Stomach (tissue), 8 donors: ENCODE measurements at regions not wholly inside any gene's neighbourhood (a gene's known extent, or its start where the extent isn't known, plus 50 kb on each side); places are given as distances from the start of the nearest gene placed in this dataset.

Experiments
- DNase-seq, 2 donors: peaks; one replicate each; pipeline versions ENCODE4 v3.0.0 to v3.0.0-alpha.2; 2013 to 2019
- H3K27ac ChIP-seq, 5 donors: fragments of 200-600 bp in 4 of 5; sonication (generic) in 4 of 5; one replicate each; pipeline ENCODE4 v1.5.1; 2013 to 2019; ENCODE audit warnings: mild to moderate bottlenecking in 1 of 5, moderate library complexity in 1 of 5
- H3K27me3 ChIP-seq, 3 donors: fragments of 200-600 bp; sonication (generic); one replicate each; pipeline ENCODE4 v1.5.1; 2017 to 2019; ENCODE audit warnings: mixed run types in 1 of 3
- H3K36me3 ChIP-seq, 4 donors: fragments of 200-600 bp; sonication (generic); 1 replicate in 3 of 4; 2 replicates in 1 of 4; pipeline ENCODE4 v1.5.1; 2016 to 2019
- H3K4me1 ChIP-seq, 4 donors: fragments of 200-600 bp; sonication (generic); one replicate each; pipeline ENCODE4 v1.5.1; 2016 to 2019
- H3K4me3 ChIP-seq, 4 donors: fragments of 200-600 bp; sonication (generic) in 3 of 4; one replicate each; pipeline ENCODE4 v1.5.1; 2016 to 2019; ENCODE audit warnings: mild to moderate bottlenecking in 1 of 4
- H3K9me3 ChIP-seq, 4 donors: fragments of 200-600 bp; sonication (generic); one replicate each; pipeline ENCODE4 v1.5.1; 2016 to 2019
- CTCF ChIP-seq, 7 experiments: fragments of 450-650 bp in 4 of 7; fragments of 200-600 bp in 3 of 7; sonication (generic) in 3 of 7; IDR thresholded peaks; one replicate each; pipeline ENCODE4 v1.5.1; 2016 to 2019; ENCODE audit warnings: antibody characterized with exemption in 7 of 7, control low read depth in 2 of 7, mild to moderate bottlenecking in 1 of 7
- EP300 ChIP-seq: sonication (generic); formaldehyde crosslinking; IDR thresholded peaks from one replicate; pipeline ENCODE4 v1.6.1; 2017; ENCODE audit warnings: antibody characterized with exemption
- POLR2A ChIP-seq, 4 donors: fragments of 450-650 bp; IDR thresholded peaks; one replicate each; pipeline ENCODE4 v1.6.1; 2016; ENCODE audit warnings: antibody characterized with exemption in 4 of 4, control low read depth in 2 of 4, mild to moderate bottlenecking in 1 of 4, moderate library complexity in 1 of 4
- POLR2AphosphoS5 ChIP-seq, 3 donors: sonication (generic); formaldehyde crosslinking; IDR thresholded peaks; one replicate each; pipeline ENCODE4 v1.6.1; 2016; ENCODE audit warnings: antibody characterized with exemption in 3 of 3
- WGBS, 5 donors: extraction: QIAGEN DNeasy Blood & Tissue Kit in 3 of 5; methylation state at CpG; one replicate each; pipeline versions ENCODE4 v1.1.5 to v1.1.7; 2013 to 2018; 5-methylcytosine and 5-hydroxymethylcytosine counted together
- intact Hi-C: fragments of 100-400 bp; cut with DNase I; formaldehyde crosslinking; loops from one replicate; pipeline ENCODE4 v1.15.1; 2023; ENCODE audit warnings: low total_unique reads
- donor health status: healthy with polysubstance abuse.
- donor health status: Bipolar disorder and iron deficiency.
- donor health status: healthy.

GRCh38 chr18:37676276-37676675, 110.7 kb upstream of the CELF4 start:
- WGBS, 5 donors, result 78 to 100% (median 92%) methylated on average over 1 of the region's 1 CpG
- DNase-seq, result no peak
- no peak overlapping the region for H3K4me3 ChIP-seq
- H3K4me1 ChIP-seq, result no peaks in the 10 kb centered on the region
- peaks cover 0 to 9% (median 4%) of the 10 kb centered on the region in 4 donors for H3K9me3 ChIP-seq
- H3K36me3 ChIP-seq, result no peaks in the 10 kb centered on the region
- no peak overlapping the region for H3K27ac ChIP-seq
- no peaks in the 10 kb centered on the region for H3K27me3 ChIP-seq
- intact Hi-C loops, result no loop called here
- TF ChIP-seq POLR2A (IDR thresholded peaks at IDR 0.05), result no peak
- no peak for TF ChIP-seq CTCF (IDR thresholded peaks at IDR 0.05)
- TF ChIP-seq EP300, result no peak
- no peak for TF ChIP-seq POLR2AphosphoS5 (IDR thresholded peaks at IDR 0.05)

- no peak for TF ChIP-seq POLR2A (IDR thresholded peaks at IDR 0.05)
- no peak for TF ChIP-seq CTCF (IDR thresholded peaks at IDR 0.05)
- no peak for TF ChIP-seq POLR2AphosphoS5 (IDR thresholded peaks at IDR 0.05)
- TF ChIP-seq EP300, result no peak
- intact Hi-C loops, result no loop called here
- 64 to 85% (median 72%) methylated on average over 1 of the region's 1 CpG for WGBS, 5 donors
- H3K4me1 ChIP-seq, result no peaks in the 10 kb centered on the region
- no peak overlapping the region for H3K4me3 ChIP-seq
- no peaks in the 10 kb centered on the region for H3K27me3 ChIP-seq
- H3K27ac ChIP-seq, result no peak overlapping the region
- H3K36me3 ChIP-seq, result no peaks in the 10 kb centered on the region
- peaks cover 0 to 11% (median 4%) of the 10 kb centered on the region in 4 donors for H3K9me3 ChIP-seq
- no peak for DNase-seq
Observed at GRCh38 chr18:37675699-37676098, 110.1 kb upstream of the CELF4 start.

DNA sequence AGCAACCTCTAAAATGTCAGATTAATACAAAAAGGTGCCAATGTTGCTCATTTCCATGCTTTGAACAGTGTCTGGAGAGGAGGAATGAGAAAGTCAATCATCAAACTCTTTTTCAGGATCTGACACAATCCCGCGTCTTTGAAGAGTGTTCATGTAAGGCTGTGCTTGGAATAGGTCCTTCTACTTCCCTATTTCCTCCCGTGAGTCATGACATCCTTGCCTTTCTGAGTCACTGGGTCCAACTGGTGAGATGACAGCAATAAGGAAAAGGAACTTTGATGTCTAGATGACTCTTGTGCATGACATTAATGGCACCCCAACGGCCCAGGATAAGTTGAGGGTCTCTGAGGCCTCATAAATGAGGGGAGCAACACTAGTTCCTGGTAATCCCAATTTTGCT, 109.0 kb upstream of the CELF4 start:
- intact Hi-C loops, result no loop called here
- no peak for DNase-seq
- Histone ChIP-seq H3K4me3 (no peak overlapping the region), H3K27ac (no peak overlapping the region), H3K27me3 (no peaks in the 10 kb centered on the region), H3K9me3 (peaks cover 0 to 11% (median 4%) of the 10 kb centered on the region in 4 donors), H3K4me1 (no peaks in the 10 kb centered on the region), H3K36me3 (no peaks in the 10 kb centered on the region)
- 73 to 82% (median 77%) methylated on average over 4 of the region's 4 CpGs for WGBS, 5 donors
- TF ChIP-seq CTCF (IDR thresholded peaks at IDR 0.05) (no peak), POLR2A (IDR thresholded peaks at IDR 0.05) (no peak), EP300 (no peak), POLR2AphosphoS5 (IDR thresholded peaks at IDR 0.05) (no peak)

DNA sequence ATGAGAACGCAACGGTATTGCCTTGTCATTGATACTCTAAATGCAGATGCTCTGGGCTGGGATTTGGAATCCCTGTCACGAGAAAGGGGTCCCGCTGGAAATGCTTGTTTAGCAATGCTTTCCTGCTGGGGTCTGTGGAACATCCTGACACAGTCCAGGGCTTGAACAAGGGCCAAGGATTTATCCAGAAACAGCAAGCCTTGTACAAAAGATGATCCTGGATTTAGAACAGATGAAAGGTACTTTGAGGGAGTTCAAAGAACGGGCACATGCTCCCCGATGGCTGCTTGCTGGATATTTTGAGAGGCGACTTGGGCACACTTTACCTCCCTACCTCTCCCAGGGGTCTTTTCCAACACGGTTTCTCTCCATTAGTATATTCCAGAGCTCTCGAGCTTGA, 108.1 kb upstream of the CELF4 start:
- WGBS, 5 donors, result 63 to 80% (median 75%) methylated on average over 9 of the region's 9 CpGs
- TF ChIP-seq EP300 (no peak), POLR2AphosphoS5 (IDR thresholded peaks at IDR 0.05) (no peak), POLR2A (IDR thresholded peaks at IDR 0.05) (no peak), CTCF (IDR thresholded peaks at IDR 0.05) (no peak)
- intact Hi-C loops, result no loop called here
- Histone ChIP-seq H3K36me3 (no peaks in the 10 kb centered on the region), H3K4me3 (no peak overlapping the region), H3K9me3 (peaks cover 0 to 11% (median 4%) of the 10 kb centered on the region in 4 donors), H3K27me3 (no peaks in the 10 kb centered on the region), H3K4me1 (no peaks in the 10 kb centered on the region), H3K27ac (no peak overlapping the region)
- peak in 1 of 2 donors; percentile 32 for DNase-seq
